Left colon (tissue), 2 donors: ENCODE measurements at regions not wholly inside any gene's neighbourhood (a gene's known extent, or its start where the extent isn't known, plus 50 kb on each side); places are given as distances from the start of the nearest gene placed in this dataset.
"Not testable (repeated sequence)": the region's sequence is repeated elsewhere in the genome, so short reads cannot be mapped to it uniquely, and the experiment has no call there.

Source experiments
- ATAC-seq: fragments of 200-7000 bp; cut with Tn5 transposase; one replicate; pipeline ENCODE4 v1.9.1; 2020; ENCODE audit warnings: mild to moderate bottlenecking, moderate library complexity
- DNase-seq, 2 donors: peaks; one replicate each; pipeline ENCODE4 v3.0.0-alpha.2; 2020
- intact Hi-C, 2 donors: fragments of 100-400 bp; cut with DNase I in 1 of 2; cut with micrococcal nuclease in 1 of 2; formaldehyde crosslinking; loops; one replicate each; pipeline versions ENCODE4 v1.11.2 to v1.14.0; 2022; cut with DNase I, micrococcal nuclease
- donor health status: DM: no; HTN: no; CAD: no.
- donor health status: DM: yes; HTN: yes; CAD: no.

GRCh38 chr2:114219456-114219855 lies 223.0 kb upstream of the DPP10 start:
- DNase-seq, result no peak
- intact Hi-C loops, result no loop called here
- no peak for ATAC-seq

GRCh38 chr2:114222344-114222743 lies 220.1 kb upstream of the DPP10 start:
- DNase-seq (no peak), ATAC-seq (no peak)
- intact Hi-C loops, result no loop called here

- intact Hi-C loops, result no loop called here
- DNase-seq (no peak), ATAC-seq (no peak)
Measured at GRCh38 chr2:114231921-114232320, 210.5 kb upstream of the DPP10 start.

GRCh38 chr2:114237331-114237730 lies 205.1 kb upstream of the DPP10 start:
- intact Hi-C loops, result no loop called here
- no peak for DNase-seq
- ATAC-seq, result no peak

GRCh38 chr2:114238910-114239559 lies 203.4 kb upstream of the DPP10 start:
- ATAC-seq (no peak), DNase-seq (no peak)
- intact Hi-C loops, result no loop called here

- no peak for ATAC-seq
- no peak for DNase-seq
- intact Hi-C loops, result no loop called here
Measured at GRCh38 chr2:114248648-114249047, 193.8 kb upstream of the DPP10 start.

- ATAC-seq (no peak), DNase-seq (no peak)
- intact Hi-C loops, result no loop called here
Measured at GRCh38 chr2:114252713-114253112, 189.7 kb upstream of the DPP10 start.

- no peak for DNase-seq
- intact Hi-C loops, result no loop called here
- no peak for ATAC-seq
Measured at GRCh38 chr2:114254875-114255274, 187.6 kb upstream of the DPP10 start.

GRCh38 chr2:114259389-114259788 lies 183.1 kb upstream of the DPP10 start:
- DNase-seq, result no peak
- intact Hi-C loops, result no loop called here
- no peak for ATAC-seq

GRCh38 chr2:114261366-114261765 lies 181.1 kb upstream of the DPP10 start:
- intact Hi-C loops, result no loop called here
- ATAC-seq (no peak), DNase-seq (no peak)

- ATAC-seq, result no peak
- no peak for DNase-seq
- intact Hi-C loops, result no loop called here
Measured at GRCh38 chr2:114265261-114265660, 177.2 kb upstream of the DPP10 start.

GRCh38 chr2:114274957-114275356 lies 167.5 kb upstream of the DPP10 start:
- ATAC-seq, result no peak
- no peak for DNase-seq
- intact Hi-C loops, result no loop called here

- DNase-seq (no peak), ATAC-seq (no peak)
- intact Hi-C loops, result no loop called here
Measured at GRCh38 chr2:114281188-114281587, 161.3 kb upstream of the DPP10 start.

GRCh38 chr2:114283774-114284173 lies 158.7 kb upstream of the DPP10 start:
- DNase-seq (no peak), ATAC-seq (no peak)
- intact Hi-C loops, result no loop called here

GRCh38 chr2:114286438-114286837 lies 156.0 kb upstream of the DPP10 start:
- intact Hi-C loops, result no loop called here
- no peak for DNase-seq
- no peak for ATAC-seq

- intact Hi-C loops, result no loop called here
Measured at GRCh38 chr2:114293355-114293754, 149.1 kb upstream of the DPP10 start.

GRCh38 chr2:114294741-114295140 lies 147.7 kb upstream of the DPP10 start:
- intact Hi-C loops, result no loop called here
- ATAC-seq (no peak), DNase-seq (no peak)

More at GRCh38 chr2:114293355-114293754, 149.1 kb upstream of the DPP10 start:
- ATAC-seq, result no peak
- no peak for DNase-seq

GRCh38 chr2:114300351-114300750 lies 142.1 kb upstream of the DPP10 start:
- intact Hi-C loops, DNase-seq, ATAC-seq: not testable (repeated sequence)

- intact Hi-C loops, result no loop called here
- DNase-seq (no peak), ATAC-seq (no peak)
Measured at GRCh38 chr2:114316532-114317300, 125.7 kb upstream of the DPP10 start.

- intact Hi-C loops, result no loop called here
- ATAC-seq (no peak), DNase-seq (no peak)
Measured at GRCh38 chr2:114330594-114330993, 111.8 kb upstream of the DPP10 start.

- intact Hi-C loops, result no loop called here
- no peak for DNase-seq
Measured at GRCh38 chr2:114331934-114332333, 110.5 kb upstream of the DPP10 start.

More at GRCh38 chr2:114331934-114332333, 110.5 kb upstream of the DPP10 start:
- no peak for ATAC-seq
